Mucosa of descending colon (tissue), 3 donors: ENCODE measurements at regions not wholly inside any gene's neighbourhood (a gene's known extent, or its start where the extent isn't known, plus 50 kb on each side); places are given as distances from the start of the nearest gene placed in this dataset.

ENCODE experiments used
- ATAC-seq: fragments of 200-7000 bp; cut with Tn5 transposase; one replicate; pipeline ENCODE4 v1.9.1; 2020; ENCODE audit warnings: mild to moderate bottlenecking, moderate library complexity
- DNase-seq, 3 donors: peaks; one replicate each; pipeline ENCODE4 v3.0.0-alpha.2; 2020
- H3K36me3 ChIP-seq: fragments of 200-600 bp; one replicate; pipeline ENCODE4 v1.8.0; 2021; ENCODE audit warnings: low read depth, mild to moderate bottlenecking
- H3K4me1 ChIP-seq: fragments of 200-600 bp; one replicate; pipeline ENCODE4 v1.8.0; 2021; ENCODE audit warnings: low read depth, mild to moderate bottlenecking
- H3K4me3 ChIP-seq: fragments of 200-600 bp; one replicate; pipeline ENCODE4 v1.8.0; 2021; ENCODE audit warnings: mild to moderate bottlenecking
- H3K9me3 ChIP-seq: fragments of 200-600 bp; one replicate; pipeline ENCODE4 v1.8.0; 2021; ENCODE audit warnings: mild to moderate bottlenecking
- intact Hi-C, 2 donors: fragments of 100-400 bp; cut with DNase I in 1 of 2; cut with micrococcal nuclease in 1 of 2; formaldehyde crosslinking; loops; one replicate each; pipeline versions ENCODE4 v1.11.0 to v1.11.1; 2022; cut with DNase I, micrococcal nuclease
- TF ChIP-seq, protein P1 (sequence below): fragments of 200-600 bp; IDR thresholded peaks from one replicate; pipeline ENCODE4 v1.8.0; 2022; ENCODE audit warnings: antibody characterized with exemption, mild to moderate bottlenecking
- donor health status: DM: no; HTN: no; CAD: no; lungs with moderate emphysema.
- donor health status: DM: no; HTN: no; CAD: no.
- donor health status: DM: no; HTN: yes; CAD: no.

DNA sequence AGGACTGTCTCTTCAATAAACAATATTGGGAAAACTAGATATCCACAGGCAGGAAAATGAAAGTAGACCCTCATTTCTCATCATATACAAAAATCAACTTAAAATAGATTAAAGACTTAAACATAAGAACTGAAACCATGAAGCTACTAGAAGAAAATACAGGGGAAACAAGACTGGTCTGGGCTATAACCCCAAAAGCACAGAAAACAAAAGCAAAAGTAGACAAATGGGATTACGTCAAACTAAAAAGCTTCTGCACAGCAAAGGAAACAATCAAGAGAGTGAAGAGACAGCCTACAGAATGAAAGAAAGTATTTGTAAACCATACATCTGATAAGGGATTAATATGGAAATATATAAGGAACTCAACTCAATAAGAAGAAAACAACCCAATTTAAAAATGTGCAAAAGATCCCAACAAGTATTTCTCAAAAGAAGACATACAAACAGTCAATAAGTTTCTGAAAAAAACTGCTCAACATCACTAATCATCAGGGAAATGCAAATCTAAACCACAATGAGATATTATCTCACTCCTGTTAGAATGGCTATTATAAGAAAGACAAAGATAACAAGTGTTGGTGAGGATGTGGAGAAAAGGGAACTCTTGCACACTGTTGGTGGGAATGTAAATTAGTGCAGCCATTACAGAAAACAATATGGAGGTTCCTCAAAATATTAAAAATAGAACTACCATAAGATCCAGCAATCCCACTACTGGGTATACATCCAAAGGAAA lies 325.3 kb upstream of the RASGEF1B start:
- no peaks in the 10 kb centered on the region for H3K4me1 ChIP-seq
- no peaks in the 10 kb centered on the region for H3K9me3 ChIP-seq
- intact Hi-C loops, result no loop called here
- H3K4me3 ChIP-seq, result no peak overlapping the region
- H3K36me3 ChIP-seq, result no peaks in the 10 kb centered on the region
- TF ChIP-seq, protein P1, sequence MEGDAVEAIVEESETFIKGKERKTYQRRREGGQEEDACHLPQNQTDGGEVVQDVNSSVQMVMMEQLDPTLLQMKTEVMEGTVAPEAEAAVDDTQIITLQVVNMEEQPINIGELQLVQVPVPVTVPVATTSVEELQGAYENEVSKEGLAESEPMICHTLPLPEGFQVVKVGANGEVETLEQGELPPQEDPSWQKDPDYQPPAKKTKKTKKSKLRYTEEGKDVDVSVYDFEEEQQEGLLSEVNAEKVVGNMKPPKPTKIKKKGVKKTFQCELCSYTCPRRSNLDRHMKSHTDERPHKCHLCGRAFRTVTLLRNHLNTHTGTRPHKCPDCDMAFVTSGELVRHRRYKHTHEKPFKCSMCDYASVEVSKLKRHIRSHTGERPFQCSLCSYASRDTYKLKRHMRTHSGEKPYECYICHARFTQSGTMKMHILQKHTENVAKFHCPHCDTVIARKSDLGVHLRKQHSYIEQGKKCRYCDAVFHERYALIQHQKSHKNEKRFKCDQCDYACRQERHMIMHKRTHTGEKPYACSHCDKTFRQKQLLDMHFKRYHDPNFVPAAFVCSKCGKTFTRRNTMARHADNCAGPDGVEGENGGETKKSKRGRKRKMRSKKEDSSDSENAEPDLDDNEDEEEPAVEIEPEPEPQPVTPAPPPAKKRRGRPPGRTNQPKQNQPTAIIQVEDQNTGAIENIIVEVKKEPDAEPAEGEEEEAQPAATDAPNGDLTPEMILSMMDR, result no peak
- ATAC-seq (no peak), DNase-seq (no peak)

DNA sequence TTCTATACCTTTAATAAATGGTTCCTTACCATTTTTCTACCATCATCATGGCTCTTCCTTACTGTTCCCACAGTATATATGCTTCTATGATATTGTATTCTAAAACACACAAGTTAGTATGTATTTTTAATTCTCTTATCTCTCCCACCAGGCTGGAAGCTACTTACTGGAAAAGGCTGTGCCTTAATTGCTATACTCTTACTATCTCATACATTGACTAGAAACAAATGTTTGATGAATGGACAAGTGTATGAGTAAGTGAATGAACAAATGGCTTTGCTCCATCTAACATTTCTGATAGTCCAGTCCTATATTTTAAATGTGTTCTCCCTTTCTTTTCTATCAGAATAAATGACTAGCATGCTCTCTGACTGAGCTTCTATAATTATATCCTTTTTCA lies 320.8 kb upstream of the RASGEF1B start:
- no peak for DNase-seq
- intact Hi-C loops, result no loop called here
- H3K4me1 ChIP-seq, result no peaks in the 10 kb centered on the region
- no peaks in the 10 kb centered on the region for H3K36me3 ChIP-seq
- ATAC-seq, result no peak
- TF ChIP-seq, protein P1, result no peak
- H3K4me3 ChIP-seq, result no peak overlapping the region
- H3K9me3 ChIP-seq, result no peaks in the 10 kb centered on the region

DNA sequence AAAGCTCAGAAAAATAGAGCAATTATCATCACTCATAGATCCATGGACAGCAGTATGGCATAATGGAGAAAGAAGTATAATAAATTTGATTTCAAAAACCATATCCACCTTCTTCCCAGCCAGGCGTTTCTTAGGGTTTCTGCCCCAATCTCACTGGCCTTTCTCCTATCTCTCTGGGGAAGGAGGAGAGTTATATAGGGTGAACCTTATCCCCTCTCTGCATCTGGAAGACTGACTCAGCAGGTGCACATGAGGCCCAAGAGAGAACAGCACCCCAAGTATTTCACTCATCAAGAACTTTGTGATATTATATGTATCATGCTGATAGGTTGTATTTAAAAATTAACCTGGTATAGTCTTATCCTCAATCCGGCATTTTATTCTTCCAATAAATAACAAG lies 318.8 kb upstream of the RASGEF1B start:
- ATAC-seq (no peak), DNase-seq (no peak)
- H3K9me3 ChIP-seq, result no peaks in the 10 kb centered on the region
- intact Hi-C loops, result no loop called here
- TF ChIP-seq, protein P1, result no peak
- no peaks in the 10 kb centered on the region for H3K36me3 ChIP-seq
- H3K4me1 ChIP-seq, result no peaks in the 10 kb centered on the region
- no peak overlapping the region for H3K4me3 ChIP-seq

DNA sequence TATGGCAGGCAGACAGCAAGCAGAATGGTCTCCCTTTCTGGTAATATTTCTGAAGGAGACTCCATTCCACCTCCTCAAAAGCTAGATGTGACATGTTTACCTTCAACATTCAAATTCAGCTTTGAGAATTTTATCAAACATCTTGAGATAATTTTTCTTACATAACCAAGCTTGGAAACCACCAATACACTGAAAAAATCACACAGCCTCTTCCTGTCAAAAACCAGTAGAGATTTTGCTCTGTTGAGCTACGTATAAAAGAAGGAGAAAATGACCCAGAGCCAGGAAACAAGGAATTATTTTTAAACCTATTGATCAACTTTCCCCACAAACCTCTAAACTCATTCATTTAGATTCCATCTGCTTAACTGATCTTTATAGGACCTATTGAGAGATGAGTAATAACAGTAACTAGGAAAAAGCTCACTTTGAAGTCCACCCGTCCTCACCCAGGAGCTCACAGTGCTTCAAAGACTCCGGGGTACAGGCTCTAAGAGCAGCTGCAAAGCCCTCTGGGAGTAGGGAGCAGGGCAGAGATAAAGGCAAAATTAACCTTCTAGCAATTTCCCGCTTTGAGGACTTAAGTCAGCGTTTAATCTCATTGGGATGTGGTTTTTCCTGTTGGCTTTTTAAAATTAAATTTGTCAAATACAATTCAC lies 318.2 kb upstream of the RASGEF1B start:
- TF ChIP-seq, protein P1, result no peak
- ATAC-seq (no peak), DNase-seq (no peak)
- Histone ChIP-seq H3K4me3 (no peak overlapping the region), H3K9me3 (no peaks in the 10 kb centered on the region), H3K36me3 (no peaks in the 10 kb centered on the region), H3K4me1 (no peaks in the 10 kb centered on the region)
- intact Hi-C loops, result no loop called here

DNA sequence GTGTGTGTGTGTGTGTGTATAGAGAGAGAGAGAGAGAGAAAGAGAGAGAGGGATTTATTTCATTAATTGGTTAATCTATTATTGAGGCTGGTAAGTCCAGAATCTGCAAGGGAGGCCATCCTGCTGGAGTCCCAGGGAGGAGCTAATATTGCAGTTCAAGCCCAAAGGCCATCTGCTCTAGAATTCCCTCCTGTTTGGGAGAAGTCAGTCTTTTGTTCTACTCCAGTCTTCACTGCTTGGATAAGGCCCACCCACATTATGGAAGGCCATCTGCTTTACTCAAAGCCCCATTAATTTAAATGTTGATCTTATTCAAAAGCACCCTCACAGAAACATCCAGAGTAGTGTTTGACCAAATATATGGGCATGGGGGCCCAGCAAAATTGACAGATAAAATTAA lies 317.5 kb upstream of the RASGEF1B start:
- no peaks in the 10 kb centered on the region for H3K36me3 ChIP-seq
- no peaks in the 10 kb centered on the region for H3K9me3 ChIP-seq
- DNase-seq (no peak), ATAC-seq (no peak)
- TF ChIP-seq, protein P1, result no peak
- no peak overlapping the region for H3K4me3 ChIP-seq
- no peaks in the 10 kb centered on the region for H3K4me1 ChIP-seq
- intact Hi-C loops, result no loop called here
